ENCODE measurements at regions not wholly inside any gene's neighbourhood (a gene's known extent, or its start where the extent isn't known, plus 50 kb on each side); places are given as distances from the start of the nearest gene placed in this dataset.

- intact Hi-C loops (cut with DNase I): no loop called here
- TF ChIP-seq CTCF (IDR thresholded peaks at IDR 0.05; ENCODE audit: borderline replicate concordance, extremely low read depth, insufficient read depth): no peak
- Histone ChIP-seq H3K4me1 (ENCODE audit: control insufficient read depth in 2 of 3, insufficient read depth in 2 of 3, low read depth in 1 of 3, low read length in 3 of 3) (peaks cover 0 to 13% (median 0%) of the 10 kb centered on the region in 3 donors), H3K9me3 (ENCODE audit: control insufficient read depth in 2 of 3, insufficient read depth in 1 of 3, low read length in 3 of 3) (no peaks in the 10 kb centered on the region), H3K36me3 (ENCODE audit: control insufficient read depth in 2 of 3, insufficient read depth in 3 of 3, low read length in 3 of 3) (no peaks in the 10 kb centered on the region), H3K9ac (ENCODE audit: low read length in 3 of 3) (peak overlapping the region; percentile 40 to 74 (median 57)), H3K27me3 (ENCODE audit: control insufficient read depth, insufficient read depth, low read length) (no peaks in the 10 kb centered on the region), H3K27ac (ENCODE audit: low read depth in 2 of 2, low read length in 2 of 2) (peak overlapping the region in 1 of 2 donors; percentile 2), H3K4me3 (ENCODE audit: low read length in 3 of 3) (peak overlapping the region; percentile 51 to 90 (median 84))
- DNase-seq (peak; percentile 44 to 74 (median 60)), FAIRE-seq (no peak)
These were observed 355.5 kb downstream of the LMO4 start for GRCh38 chr1:87684194-87684593.

- H3K4me1 ChIP-seq (ENCODE audit: control insufficient read depth in 2 of 3, insufficient read depth in 2 of 3, low read depth in 1 of 3, low read length in 3 of 3): peaks cover 0 to 13% (median 0%) of the 10 kb centered on the region in 3 donors
- intact Hi-C loops (cut with DNase I): no loop called here
- DNase-seq: peak in 4 of 5 donors; percentile 25 to 64 (median 46)
These were observed 356.1 kb downstream of the LMO4 start for GRCh38 chr1:87684713-87685205.

GRCh38 chr1:87685311-87686135 lies 356.8 kb downstream of the LMO4 start:
- intact Hi-C loops (cut with DNase I): no loop called here
- no peaks in the 10 kb centered on the region for H3K27me3 ChIP-seq (ENCODE audit: control insufficient read depth, insufficient read depth, low read length)
- no peak for FAIRE-seq
- DNase-seq: peak in 2 of 5 donors; percentile 55 to 56
- peaks cover 0 to 13% (median 0%) of the 10 kb centered on the region in 3 donors for H3K4me1 ChIP-seq (ENCODE audit: control insufficient read depth in 2 of 3, insufficient read depth in 2 of 3, low read depth in 1 of 3, low read length in 3 of 3)
- TF ChIP-seq CTCF (IDR thresholded peaks at IDR 0.05; ENCODE audit: borderline replicate concordance, extremely low read depth, insufficient read depth): no peak
- no peak overlapping the region for H3K9ac ChIP-seq (ENCODE audit: low read length in 3 of 3)
- no peaks in the 10 kb centered on the region for H3K36me3 ChIP-seq (ENCODE audit: control insufficient read depth in 2 of 3, insufficient read depth in 3 of 3, low read length in 3 of 3)
- H3K27ac ChIP-seq (ENCODE audit: low read depth in 2 of 2, low read length in 2 of 2): no peak overlapping the region
- H3K9me3 ChIP-seq (ENCODE audit: control insufficient read depth in 2 of 3, insufficient read depth in 1 of 3, low read length in 3 of 3): no peaks in the 10 kb centered on the region
- H3K4me3 ChIP-seq (ENCODE audit: low read length in 3 of 3): peak overlapping the region in 1 of 3 donors; percentile 90

More at GRCh38 chr1:87684713-87685205, 356.1 kb downstream of the LMO4 start:
- Histone ChIP-seq H3K27ac (ENCODE audit: low read depth in 2 of 2, low read length in 2 of 2) (no peak overlapping the region), H3K27me3 (ENCODE audit: control insufficient read depth, insufficient read depth, low read length) (no peaks in the 10 kb centered on the region), H3K9ac (ENCODE audit: low read length in 3 of 3) (peak overlapping the region; percentile 40 to 74 (median 57)), H3K36me3 (ENCODE audit: control insufficient read depth in 2 of 3, insufficient read depth in 3 of 3, low read length in 3 of 3) (no peaks in the 10 kb centered on the region), H3K4me3 (ENCODE audit: low read length in 3 of 3) (peak overlapping the region; percentile 51 to 90 (median 84)), H3K9me3 (ENCODE audit: control insufficient read depth in 2 of 3, insufficient read depth in 1 of 3, low read length in 3 of 3) (no peaks in the 10 kb centered on the region)
- no peak for TF ChIP-seq CTCF (IDR thresholded peaks at IDR 0.05; ENCODE audit: borderline replicate concordance, extremely low read depth, insufficient read depth)
- no peak for FAIRE-seq
